BLaER1 (cell line): ENCODE measurements at regions not wholly inside any gene's neighbourhood (a gene's known extent, or its start where the extent isn't known, plus 50 kb on each side); places are given as distances from the start of the nearest gene placed in this dataset.
A peak's percentile ranks its signal among the peaks of the same experiment; 100 is the strongest.

Source experiments
- H3K27ac ChIP-seq: shearing (Covaris generic); formaldehyde crosslinking; 2 replicates; pipeline ENCODE4 v1.8.1; 2022
- H3K27me3 ChIP-seq: shearing (Covaris generic); formaldehyde crosslinking; 2 replicates; pipeline ENCODE4 v1.8.1; 2022
- H3K36me3 ChIP-seq: shearing (Covaris generic); formaldehyde crosslinking; 2 replicates; pipeline ENCODE4 v1.8.1; 2022
- H3K4me1 ChIP-seq: shearing (Covaris generic); formaldehyde crosslinking; 2 replicates; pipeline ENCODE4 v1.8.1; 2022
- H3K4me2 ChIP-seq: shearing (Covaris generic); formaldehyde crosslinking; 2 replicates; pipeline ENCODE4 v1.8.1; 2022
- H3K4me3 ChIP-seq: shearing (Covaris generic); formaldehyde crosslinking; 2 replicates; pipeline ENCODE4 v1.8.1; 2022
- H3K9ac ChIP-seq: shearing (Covaris generic); formaldehyde crosslinking; 2 replicates; pipeline ENCODE4 v1.8.1; 2022
- H3K9me3 ChIP-seq: shearing (Covaris generic); formaldehyde crosslinking; 2 replicates; pipeline ENCODE4 v1.8.1; 2022
- H4K20me1 ChIP-seq: shearing (Covaris generic); formaldehyde crosslinking; 2 replicates; pipeline ENCODE4 v1.8.1; 2022
- Cebpa-rat ChIP-seq: shearing (Covaris generic); IDR thresholded peaks from 2 replicates; pipeline ENCODE4 v1.8.1; 2022

DNA sequence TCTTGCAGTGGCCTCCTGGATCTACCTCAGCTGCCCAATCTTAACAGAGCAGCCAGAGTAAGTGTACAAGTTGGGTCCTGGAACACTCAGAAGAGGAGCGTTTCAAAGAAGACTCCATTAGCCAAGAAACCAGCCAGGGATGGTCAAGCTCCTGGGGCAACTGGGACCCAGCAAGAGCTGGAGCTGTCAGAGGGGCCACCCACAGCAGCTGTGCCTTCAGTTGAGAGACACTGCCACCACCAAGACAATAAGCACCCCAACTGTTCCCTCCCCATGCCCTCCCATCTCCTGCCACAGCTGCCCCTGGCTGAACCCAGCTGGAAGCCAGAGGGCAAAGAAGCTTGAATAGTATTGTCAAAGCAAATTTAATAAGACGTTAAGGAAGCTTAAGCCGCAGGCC lies 110.6 kb upstream of the TLE3 start:
- H3K4me2 ChIP-seq = no peak overlapping the region
- H3K4me1 ChIP-seq = no peaks in the 10 kb centered on the region
- H3K9ac ChIP-seq = no peak overlapping the region
- no peaks in the 10 kb centered on the region for H4K20me1 ChIP-seq
- no peaks in the 10 kb centered on the region for H3K36me3 ChIP-seq
- H3K27ac ChIP-seq = no peak overlapping the region
- TF ChIP-seq Cebpa-rat = no peak
- H3K9me3 ChIP-seq = no peaks in the 10 kb centered on the region
- no peak overlapping the region for H3K4me3 ChIP-seq
- H3K27me3 ChIP-seq = no peaks in the 10 kb centered on the region

DNA sequence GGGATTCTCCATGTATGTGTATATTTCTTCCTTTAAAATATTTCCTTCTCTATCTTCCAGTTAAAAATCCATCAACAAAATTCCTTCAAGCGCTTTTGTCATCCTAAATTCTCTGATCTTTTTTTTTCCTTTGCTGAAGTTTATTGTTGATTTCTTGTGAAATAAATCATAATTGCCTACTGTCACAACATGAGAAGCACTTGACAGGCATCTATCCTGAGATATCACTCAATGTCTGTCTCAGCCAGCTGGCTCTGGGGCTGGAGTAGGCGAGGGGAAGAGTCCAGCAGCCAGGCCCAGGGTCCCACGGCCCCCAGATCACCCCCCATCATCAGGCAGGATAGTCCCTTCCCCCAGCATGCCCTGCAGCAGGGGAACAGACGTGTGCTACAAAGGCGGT lies 109.0 kb upstream of the TLE3 start:
- Histone ChIP-seq H3K4me3 (no peak overlapping the region), H3K9me3 (no peaks in the 10 kb centered on the region), H3K4me2 (no peak overlapping the region), H3K36me3 (no peaks in the 10 kb centered on the region), H3K4me1 (no peaks in the 10 kb centered on the region), H3K9ac (no peak overlapping the region), H3K27ac (no peak overlapping the region), H3K27me3 (no peaks in the 10 kb centered on the region), H4K20me1 (no peaks in the 10 kb centered on the region)
- TF ChIP-seq Cebpa-rat = no peak

DNA sequence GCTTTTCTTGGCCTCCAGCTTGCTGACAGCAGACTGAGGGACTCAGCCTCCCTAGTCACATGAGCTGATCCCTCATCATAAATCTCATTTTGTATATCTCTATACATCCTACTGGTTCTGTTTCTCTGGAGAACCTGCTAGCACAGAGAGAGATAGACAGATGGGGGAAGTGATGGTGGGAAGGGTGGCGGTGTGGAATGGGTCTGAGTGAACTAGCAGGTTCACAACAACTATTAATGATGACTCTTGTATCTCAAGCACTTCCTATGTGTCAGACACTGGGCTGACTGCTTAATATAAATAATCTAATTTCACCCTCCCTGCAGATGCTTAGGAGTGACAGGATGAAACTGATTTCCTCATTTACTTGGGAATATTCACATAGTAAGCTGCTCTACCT lies 106.9 kb upstream of the TLE3 start:
- peaks cover 2% of the 10 kb centered on the region for H3K4me1 ChIP-seq
- H3K4me2 ChIP-seq = no peak overlapping the region
- no peaks in the 10 kb centered on the region for H3K9me3 ChIP-seq
- no peak for TF ChIP-seq Cebpa-rat
- no peaks in the 10 kb centered on the region for H3K36me3 ChIP-seq
- no peak overlapping the region for H3K27ac ChIP-seq
- H3K9ac ChIP-seq = no peak overlapping the region
- H3K27me3 ChIP-seq = peaks cover 5% of the 10 kb centered on the region
- H3K4me3 ChIP-seq = no peak overlapping the region
- peaks cover 3% of the 10 kb centered on the region; the same call in 1 of the 2 replicates for H4K20me1 ChIP-seq

DNA sequence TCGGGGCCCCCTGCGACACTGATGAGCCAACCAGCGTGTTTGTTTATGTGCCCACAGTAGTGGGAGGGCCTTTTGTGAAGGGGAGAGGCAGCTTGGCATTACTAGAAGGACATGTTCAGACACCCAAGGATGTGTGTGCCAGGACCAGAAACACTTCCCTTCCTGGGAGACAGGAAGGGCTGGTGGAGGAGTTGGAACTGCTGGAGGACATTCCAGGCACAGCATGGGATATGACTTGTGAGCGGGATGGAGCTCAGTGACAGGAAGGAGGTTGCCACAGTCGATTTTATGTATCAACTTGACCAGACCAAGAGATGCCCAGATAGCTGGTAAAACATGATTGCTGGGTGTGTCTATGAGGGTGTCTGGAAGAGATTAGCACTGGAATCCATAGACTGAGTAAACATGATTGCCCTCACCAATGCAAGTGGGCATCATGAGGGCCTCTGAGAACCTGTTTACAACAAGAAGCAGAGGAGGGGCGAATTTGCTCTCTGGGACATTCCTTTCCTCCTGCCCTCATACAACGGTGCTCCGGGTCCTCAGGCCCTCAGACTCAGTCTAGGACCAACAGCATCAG lies 106.4 kb upstream of the TLE3 start:
- Histone ChIP-seq H3K4me2 (no peak overlapping the region), H3K9me3 (no peaks in the 10 kb centered on the region), H3K27me3 (peaks cover 8% of the 10 kb centered on the region), H3K36me3 (no peaks in the 10 kb centered on the region), H3K27ac (no peak overlapping the region), H3K9ac (no peak overlapping the region), H3K4me1 (peaks cover 8% of the 10 kb centered on the region), H4K20me1 (peaks cover 9% of the 10 kb centered on the region), H3K4me3 (no peak overlapping the region)
- TF ChIP-seq Cebpa-rat = no peak

DNA sequence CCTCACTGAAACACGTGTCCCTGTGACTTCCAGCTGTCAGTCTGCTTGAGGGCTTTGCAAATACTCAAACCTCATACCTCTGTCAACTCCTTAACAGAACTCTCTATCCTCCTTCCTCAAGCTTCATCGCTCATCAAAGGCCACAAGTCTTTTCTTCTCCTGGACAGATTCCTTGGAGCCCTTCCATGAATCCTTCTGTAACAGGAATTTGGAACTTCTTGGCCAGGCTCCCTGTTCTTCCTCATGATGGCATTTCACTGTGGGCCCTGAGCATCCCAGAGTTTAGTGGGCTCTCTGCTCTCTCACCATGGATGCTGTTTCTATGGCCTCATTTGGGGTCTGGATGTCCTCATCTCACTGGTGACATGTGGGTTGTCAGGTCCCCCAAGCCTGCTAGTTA lies 105.0 kb upstream of the TLE3 start:
- H3K27ac ChIP-seq = no peak overlapping the region
- no peaks in the 10 kb centered on the region for H3K9me3 ChIP-seq
- H3K9ac ChIP-seq = no peak overlapping the region
- H3K4me1 ChIP-seq = peaks cover 21% of the 10 kb centered on the region
- H4K20me1 ChIP-seq = peaks cover 22% of the 10 kb centered on the region
- no peak for TF ChIP-seq Cebpa-rat
- H3K27me3 ChIP-seq = peaks cover 8% of the 10 kb centered on the region
- no peaks in the 10 kb centered on the region for H3K36me3 ChIP-seq
- H3K4me2 ChIP-seq = no peak overlapping the region
- no peak overlapping the region for H3K4me3 ChIP-seq

DNA sequence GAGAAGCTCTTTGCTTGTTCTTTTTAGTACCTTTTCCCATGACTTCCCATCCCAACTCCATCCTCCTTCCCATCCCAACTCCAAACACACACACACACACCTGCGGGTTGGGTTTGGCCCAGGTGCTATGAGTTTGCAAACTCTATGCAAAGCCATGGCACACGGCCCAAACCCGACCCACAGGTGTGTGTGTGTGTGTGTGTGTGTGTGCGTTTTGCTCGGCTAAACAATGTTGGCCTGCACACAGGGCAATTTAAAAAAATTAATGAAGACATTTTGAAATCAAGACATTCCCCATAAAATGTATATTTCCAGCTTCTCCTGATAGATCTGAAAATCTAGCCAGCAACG lies 103.7 kb upstream of the TLE3 start:
- TF ChIP-seq Cebpa-rat = no peak
- H3K27me3 ChIP-seq = peaks cover 20% of the 10 kb centered on the region
- peaks cover 35% of the 10 kb centered on the region for H3K4me1 ChIP-seq
- H3K4me3 ChIP-seq = no peak overlapping the region
- no peak overlapping the region for H3K27ac ChIP-seq
- no peak overlapping the region for H3K4me2 ChIP-seq
- no peak overlapping the region for H3K9ac ChIP-seq
- H3K36me3 ChIP-seq = no peaks in the 10 kb centered on the region
- H3K9me3 ChIP-seq = no peaks in the 10 kb centered on the region
- peaks cover 36% of the 10 kb centered on the region for H4K20me1 ChIP-seq

DNA sequence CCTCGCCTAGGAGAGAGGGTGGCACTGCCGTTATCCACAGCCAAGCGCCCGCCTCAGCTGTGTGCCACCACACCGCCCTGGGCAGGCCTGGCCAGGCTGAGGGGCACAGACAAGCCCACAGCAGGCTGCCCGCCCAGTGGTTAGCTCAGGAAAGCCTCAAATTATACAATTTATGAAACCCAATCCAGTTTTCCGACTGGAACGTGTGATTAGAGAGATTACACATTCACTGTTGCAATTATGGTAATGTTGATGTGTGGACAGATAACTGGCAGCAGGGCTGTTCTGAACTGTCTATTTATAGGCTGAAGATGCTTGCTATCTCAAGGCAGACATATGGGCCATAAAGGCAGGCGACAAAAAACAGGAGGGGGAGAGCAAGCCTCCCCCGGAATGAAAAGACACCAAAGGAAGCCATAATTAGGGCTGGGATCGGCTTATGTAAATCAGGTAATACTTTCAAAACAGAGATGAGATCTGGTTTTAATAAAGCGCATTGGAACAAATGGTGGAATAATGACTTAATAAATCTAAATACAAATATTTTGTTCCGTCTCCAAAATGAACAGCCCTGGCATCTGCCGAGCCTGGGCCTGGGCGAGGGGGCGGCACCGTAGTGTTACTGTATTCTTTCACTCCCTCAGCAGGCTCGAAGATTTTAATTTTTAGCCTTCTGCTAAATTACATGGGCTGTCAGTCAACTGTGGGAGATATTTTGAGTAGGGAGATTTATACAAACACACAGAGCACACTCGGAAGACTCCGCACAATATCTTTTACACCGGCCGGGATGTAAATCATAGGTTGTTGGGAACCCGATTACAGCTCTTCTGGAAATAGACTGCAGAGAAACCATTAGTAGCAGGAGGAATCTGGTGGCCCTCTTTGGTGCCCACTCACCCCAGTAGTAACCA lies 103.1 kb upstream of the TLE3 start:
- Histone ChIP-seq H3K36me3 (no peaks in the 10 kb centered on the region), H3K4me1 (peaks cover 36% of the 10 kb centered on the region), H4K20me1 (peaks cover 42% of the 10 kb centered on the region), H3K4me2 (no peak overlapping the region), H3K9ac (no peak overlapping the region), H3K27ac (no peak overlapping the region), H3K9me3 (no peaks in the 10 kb centered on the region), H3K4me3 (no peak overlapping the region), H3K27me3 (peaks cover 25% of the 10 kb centered on the region)
- TF ChIP-seq Cebpa-rat = no peak

DNA sequence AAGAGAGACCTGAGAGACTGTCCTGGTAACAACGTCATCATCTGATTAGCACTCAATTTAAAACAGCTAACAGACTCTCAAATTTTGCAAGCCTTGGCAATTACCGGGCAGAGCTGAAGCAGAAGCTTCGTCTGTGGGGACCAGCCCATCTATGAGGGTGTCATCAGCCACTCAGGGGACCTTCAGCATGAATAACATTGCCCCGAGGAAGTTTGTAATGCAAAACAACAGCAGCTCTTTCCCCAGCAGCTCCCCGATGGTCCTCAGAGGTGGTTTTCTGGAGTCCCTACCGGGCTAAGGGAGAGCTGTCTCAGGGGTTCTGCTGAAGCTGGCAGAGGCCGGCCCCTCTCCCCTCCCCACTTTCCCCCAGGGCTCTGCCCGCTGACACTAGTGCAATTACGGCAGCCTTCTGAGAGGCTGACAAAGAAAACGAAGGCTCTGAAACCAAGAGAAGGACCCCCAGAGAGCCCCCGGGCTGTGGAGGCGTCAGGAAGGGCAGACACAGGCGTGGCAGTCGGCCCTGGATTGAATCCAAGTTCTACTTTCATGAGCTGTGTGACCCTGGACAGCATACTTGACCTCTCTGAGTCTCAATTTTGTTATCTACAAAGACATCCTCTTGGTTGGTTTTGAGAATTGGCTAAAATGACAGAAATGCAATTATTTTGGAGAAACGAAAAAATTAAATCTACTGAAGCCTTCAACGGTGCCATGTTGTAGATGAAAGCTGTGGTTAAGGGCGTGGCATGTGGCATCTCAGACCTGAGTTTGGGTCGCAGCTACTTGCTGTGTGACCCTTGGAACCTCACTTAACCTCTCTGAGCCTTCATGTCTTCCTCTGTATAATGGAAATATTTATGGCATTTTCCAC lies 102.1 kb upstream of the TLE3 start:
- peak overlapping the region; percentile 72 for H3K4me2 ChIP-seq
- TF ChIP-seq Cebpa-rat = no peak
- H3K4me1 ChIP-seq = peaks cover 36% of the 10 kb centered on the region
- H3K36me3 ChIP-seq = no peaks in the 10 kb centered on the region
- no peak overlapping the region for H3K27ac ChIP-seq
- H3K4me3 ChIP-seq = no peak overlapping the region
- H3K9me3 ChIP-seq = no peaks in the 10 kb centered on the region
- peaks cover 35% of the 10 kb centered on the region for H3K27me3 ChIP-seq
- H4K20me1 ChIP-seq = peaks cover 52% of the 10 kb centered on the region
- H3K9ac ChIP-seq = no peak overlapping the region

DNA sequence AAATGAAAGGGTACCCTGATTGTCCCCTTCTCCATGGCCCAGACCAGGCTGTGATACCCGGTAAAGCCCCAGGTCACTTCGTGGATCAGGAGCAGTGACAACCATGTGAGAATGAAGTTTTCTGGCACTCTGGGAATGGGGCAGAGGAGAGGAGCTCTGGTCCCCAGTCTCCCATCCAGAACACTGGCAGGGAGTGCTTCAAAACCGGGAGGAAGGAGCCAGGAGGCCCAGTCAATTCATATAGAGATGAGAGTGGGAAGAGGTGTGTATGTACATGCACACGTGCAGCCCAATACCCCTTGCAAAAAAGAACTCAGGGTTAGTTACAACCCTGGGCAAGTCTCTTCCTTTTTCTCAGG lies 101.4 kb upstream of the TLE3 start:
- TF ChIP-seq Cebpa-rat = no peak
- Histone ChIP-seq H3K4me1 (peaks cover 36% of the 10 kb centered on the region), H3K27me3 (peaks cover 39% of the 10 kb centered on the region), H4K20me1 (peaks cover 57% of the 10 kb centered on the region), H3K27ac (no peak overlapping the region), H3K4me3 (no peak overlapping the region), H3K9me3 (no peaks in the 10 kb centered on the region), H3K36me3 (no peaks in the 10 kb centered on the region), H3K4me2 (peak overlapping the region; percentile 72), H3K9ac (no peak overlapping the region)
